GM06990 (cell line): ENCODE measurements at regions not wholly inside any gene's neighbourhood (a gene's known extent, or its start where the extent isn't known, plus 50 kb on each side); places are given as distances from the start of the nearest gene placed in this dataset.
"Not testable (repeated sequence)": the region's sequence is repeated elsewhere in the genome, so short reads cannot be mapped to it uniquely, and the experiment has no call there.

ENCODE experiments used
- DNase-seq: peaks from one replicate; pipeline ENCODE4 v3.0.0-alpha.2; 2011; ENCODE audit not compliant: insufficient read length; ENCODE audit errors: extremely low read depth
- H3K27me3 ChIP-seq: replicated peaks from 2 replicates; pipeline ENCODE4 v1.6.0; 2011; ENCODE audit warnings: low read length; ENCODE audit not compliant: control insufficient read depth, insufficient read depth
- H3K36me3 ChIP-seq: 2 replicates; pipeline ENCODE4 v1.5.1; 2011; ENCODE audit warnings: low read length; ENCODE audit not compliant: control insufficient read depth, insufficient read depth
- H3K4me3 ChIP-seq: replicated peaks from 2 replicates; pipeline ENCODE4 v1.5.1; 2011; ENCODE audit warnings: low read depth, mild to moderate bottlenecking, control low read depth, low read length
- CTCF ChIP-seq: IDR thresholded peaks from 2 replicates; pipeline ENCODE4 v1.5.1; 2011; ENCODE audit warnings: low read length, control low read depth, mild to moderate bottlenecking, inconsistent platforms; ENCODE audit not compliant: insufficient read depth, poor library complexity, severe bottlenecking

DNA sequence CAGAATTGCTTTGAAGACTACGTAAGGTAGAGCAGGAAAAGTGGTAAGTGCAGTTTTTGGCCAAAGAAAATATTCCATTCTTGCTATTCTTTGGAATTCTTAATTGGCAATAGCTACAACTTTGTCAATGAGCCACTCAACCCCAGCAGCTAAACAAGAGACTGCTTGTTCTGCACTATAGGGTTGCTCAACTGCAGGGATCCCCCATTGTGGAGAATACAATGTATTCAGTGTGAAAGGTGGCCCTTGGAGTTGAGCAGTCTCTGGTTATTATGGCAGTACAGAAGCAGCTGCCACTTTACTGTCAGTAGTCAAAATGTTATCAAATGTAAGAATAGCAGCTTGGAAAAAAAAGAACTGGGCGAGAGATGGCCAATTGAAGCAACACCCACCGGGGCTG lies 808.7 kb downstream of the CENPC start:
- H3K27me3 ChIP-seq, result no peaks in the 10 kb centered on the region
- no peak for TF ChIP-seq CTCF
- H3K4me3 ChIP-seq, result no peak overlapping the region
- no peaks in the 10 kb centered on the region for H3K36me3 ChIP-seq
- no peak for DNase-seq

- DNase-seq, result no peak
- H3K4me3 ChIP-seq, result no peak overlapping the region
- H3K27me3 ChIP-seq, result no peaks in the 10 kb centered on the region
- H3K36me3 ChIP-seq, result no peaks in the 10 kb centered on the region
- TF ChIP-seq CTCF, result no peak
Observed at GRCh38 chr4:66728280-66728679, 817.0 kb downstream of the CENPC start.

DNA sequence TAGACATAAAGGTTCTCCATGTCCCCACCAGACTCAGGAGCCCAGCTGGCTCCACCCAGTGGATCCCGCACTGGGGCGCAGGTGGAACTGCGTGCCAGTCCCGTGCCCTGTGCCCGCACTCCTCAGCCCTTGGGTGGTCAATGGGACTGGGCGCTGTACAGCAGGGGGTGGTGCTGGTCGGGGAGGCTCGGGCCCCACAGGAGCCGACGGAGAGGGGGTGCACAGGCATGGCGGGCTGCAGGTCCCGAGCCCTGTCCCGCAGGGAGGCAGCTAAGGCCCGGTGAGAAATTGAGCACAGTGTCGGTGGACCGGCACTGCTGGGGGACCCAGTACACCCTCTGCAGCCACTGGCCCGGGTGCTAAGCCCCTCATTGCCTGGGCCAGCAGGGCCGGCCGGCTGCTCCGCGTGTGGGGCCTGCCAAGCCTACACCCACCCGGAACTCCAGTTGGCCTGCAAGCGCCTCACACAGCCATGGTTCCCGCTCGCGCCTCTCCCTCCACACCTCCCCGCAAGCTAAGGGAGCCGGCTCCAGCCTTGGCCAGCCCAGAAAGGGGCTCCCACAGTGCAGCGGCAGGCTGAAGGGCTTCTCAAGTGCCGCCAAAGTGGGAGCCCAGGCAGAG lies 832.9 kb downstream of the CENPC start:
- not testable (repeated sequence) for H3K36me3 ChIP-seq

GRCh38 chr4:66704243-66704642 lies 841.1 kb downstream of the CENPC start:
- TF ChIP-seq CTCF, result no peak
- DNase-seq, result no peak
- H3K36me3 ChIP-seq, result no peaks in the 10 kb centered on the region

More for the DNA sequence above, 832.9 kb downstream of the CENPC start:
- DNase-seq, H3K4me3 ChIP-seq, H3K27me3 ChIP-seq: not testable (repeated sequence)

DNA sequence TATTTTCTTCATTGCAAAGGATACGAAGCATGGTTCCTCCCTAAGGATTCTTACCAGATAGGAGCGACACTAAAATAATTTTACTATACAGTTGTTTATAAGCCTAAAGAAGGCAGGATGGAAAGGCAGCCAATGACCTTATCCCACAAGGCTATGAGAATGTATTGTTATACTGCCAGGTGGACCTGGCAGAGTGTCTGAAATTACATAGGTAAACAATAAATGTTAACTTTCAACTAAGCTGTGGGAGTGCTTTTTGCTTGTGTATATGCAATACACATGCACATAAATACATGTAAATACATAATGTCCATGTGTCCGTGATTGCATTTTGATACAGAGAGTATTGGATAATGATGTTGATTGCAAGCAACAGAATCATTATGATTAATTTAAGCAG lies 850.6 kb downstream of the CENPC start:
- no peak for DNase-seq
- no peak for TF ChIP-seq CTCF
- H3K4me3 ChIP-seq, result no peak overlapping the region
- no peaks in the 10 kb centered on the region for H3K36me3 ChIP-seq
- H3K27me3 ChIP-seq, result no peaks in the 10 kb centered on the region

More at GRCh38 chr4:66704243-66704642, 841.1 kb downstream of the CENPC start:
- no peaks in the 10 kb centered on the region for H3K27me3 ChIP-seq
- no peak overlapping the region for H3K4me3 ChIP-seq

DNA sequence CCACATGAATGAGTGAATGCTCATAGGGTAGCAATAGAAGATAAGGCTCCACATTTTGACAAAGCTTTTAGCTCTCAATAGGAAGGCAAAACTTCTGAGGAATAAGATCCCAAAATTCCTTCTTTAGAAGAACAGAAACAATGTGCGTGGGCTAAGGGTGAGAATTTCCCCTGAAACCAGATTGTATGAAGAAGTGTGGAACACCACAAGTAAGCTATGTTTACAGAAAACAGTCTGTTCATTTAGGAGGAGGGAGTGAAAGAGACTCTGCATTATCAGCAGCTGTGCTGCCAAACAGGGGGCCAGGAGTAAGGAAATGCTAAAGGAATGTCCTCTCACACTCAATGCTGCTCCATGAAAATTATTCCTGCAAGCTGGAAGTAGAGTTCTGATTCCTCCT lies 851.6 kb downstream of the CENPC start:
- no peak for DNase-seq
- Histone ChIP-seq H3K27me3 (no peaks in the 10 kb centered on the region), H3K4me3 (no peak overlapping the region), H3K36me3 (no peaks in the 10 kb centered on the region)
- TF ChIP-seq CTCF, result no peak
